Prostate gland (tissue), 2 donors: ENCODE measurements at regions not wholly inside any gene's neighbourhood (a gene's known extent, or its start where the extent isn't known, plus 50 kb on each side); places are given as distances from the start of the nearest gene placed in this dataset.

Experiments used
- DNase-seq: peaks from one replicate; pipeline ENCODE4 v3.0.0-alpha.2; 2019; ENCODE audit warnings: low spot score
- H3K27ac ChIP-seq, 2 donors: fragments of 200-600 bp; sonication (generic); 2 replicates each; pipeline ENCODE4 v1.5.1; 2017 to 2019
- H3K27me3 ChIP-seq: fragments of 200-600 bp; sonication (generic); replicated peaks from 2 replicates; pipeline ENCODE4 v1.5.1; 2019; ENCODE audit not compliant: insufficient read depth
- H3K36me3 ChIP-seq, 2 donors: fragments of 200-600 bp; sonication (generic); 1 replicate in 1 of 2; 2 replicates in 1 of 2; pipeline versions ENCODE4 v1.5.1 to v1.8.1; 2017 to 2019
- H3K4me1 ChIP-seq: fragments of 200-600 bp; sonication (generic); replicated peaks from 2 replicates; pipeline ENCODE4 v1.5.1; 2019
- H3K4me3 ChIP-seq, 2 donors: fragments of 200-600 bp; sonication (generic); 2 replicates each; pipeline ENCODE4 v1.5.1; 2017 to 2019
- H3K9me3 ChIP-seq: fragments of 200-600 bp; sonication (generic); 2 replicates; pipeline ENCODE4 v1.5.1; 2017
- POLR2A ChIP-seq: fragments of 450-650 bp; IDR thresholded peaks from one replicate; pipeline ENCODE4 v1.6.1; 2016; ENCODE audit warnings: antibody characterized with exemption, mild to moderate bottlenecking
- POLR2AphosphoS5 ChIP-seq: sonication (generic); formaldehyde crosslinking; IDR thresholded peaks from one replicate; pipeline ENCODE4 v1.6.1; 2017; ENCODE audit warnings: antibody characterized with exemption
- WGBS: methylation state at CpG from one replicate; pipeline ENCODE4 v1.1.5; 2018; 5-methylcytosine and 5-hydroxymethylcytosine counted together
- intact Hi-C: fragments of 100-400 bp; cut with DNase I; formaldehyde crosslinking; loops from one replicate; pipeline ENCODE4 v1.14.2; 2022
- TF ChIP-seq, protein P1 (sequence below), 4 experiments: fragments of 200-600 bp in 2 of 4; fragments of 450-650 bp in 2 of 4; sonication (generic) in 2 of 4; IDR thresholded peaks; 1 replicate in 3 of 4; 2 replicates in 1 of 4; pipeline ENCODE4 v1.5.1; 2016 to 2019; ENCODE audit warnings: antibody characterized with exemption in 4 of 4, mild to moderate bottlenecking in 2 of 4, moderate library complexity in 2 of 4

DNA sequence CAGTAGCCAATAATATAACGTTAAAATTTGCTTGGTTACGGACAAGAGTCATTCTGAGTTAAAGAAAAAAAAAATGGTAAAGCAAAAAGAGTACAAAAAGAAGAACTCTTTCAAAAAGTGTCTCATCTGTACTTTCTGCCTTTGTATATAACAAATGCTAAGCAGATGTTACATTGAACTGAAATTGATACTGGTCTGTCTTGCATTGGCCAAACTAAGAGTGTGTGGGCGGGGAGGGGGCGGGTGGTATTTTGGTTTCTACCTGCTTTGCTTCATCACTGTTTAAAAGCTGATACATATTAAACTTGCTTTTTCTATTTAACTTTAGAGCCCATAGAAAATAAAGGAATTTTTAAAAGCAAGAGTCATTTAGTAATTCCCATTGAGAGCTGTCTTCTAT, 215.0 kb upstream of the THBS1 start:
- intact Hi-C loops: no loop called here

DNA sequence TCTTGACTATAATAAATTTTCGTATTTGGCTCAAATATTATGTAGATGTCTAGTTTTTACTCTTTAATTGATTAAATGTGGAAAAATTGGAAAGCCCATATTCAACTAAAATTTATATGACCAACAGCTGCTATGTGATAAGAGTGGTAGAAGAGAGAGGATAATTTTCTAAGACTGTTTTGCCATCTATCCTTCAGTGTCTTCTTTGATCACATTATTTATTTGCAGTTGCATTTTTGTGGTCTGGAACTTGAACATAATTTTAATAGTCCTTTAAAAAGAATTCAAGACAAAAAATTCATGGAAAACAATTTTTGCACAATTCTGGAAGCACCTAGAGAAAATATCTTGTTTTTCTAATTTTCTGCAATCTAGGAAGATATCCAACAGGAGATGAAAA, 213.3 kb upstream of the THBS1 start:
- intact Hi-C loops: no loop called here
- TF ChIP-seq POLR2A (no peak), POLR2AphosphoS5 (no peak)
- TF ChIP-seq, protein P1, sequence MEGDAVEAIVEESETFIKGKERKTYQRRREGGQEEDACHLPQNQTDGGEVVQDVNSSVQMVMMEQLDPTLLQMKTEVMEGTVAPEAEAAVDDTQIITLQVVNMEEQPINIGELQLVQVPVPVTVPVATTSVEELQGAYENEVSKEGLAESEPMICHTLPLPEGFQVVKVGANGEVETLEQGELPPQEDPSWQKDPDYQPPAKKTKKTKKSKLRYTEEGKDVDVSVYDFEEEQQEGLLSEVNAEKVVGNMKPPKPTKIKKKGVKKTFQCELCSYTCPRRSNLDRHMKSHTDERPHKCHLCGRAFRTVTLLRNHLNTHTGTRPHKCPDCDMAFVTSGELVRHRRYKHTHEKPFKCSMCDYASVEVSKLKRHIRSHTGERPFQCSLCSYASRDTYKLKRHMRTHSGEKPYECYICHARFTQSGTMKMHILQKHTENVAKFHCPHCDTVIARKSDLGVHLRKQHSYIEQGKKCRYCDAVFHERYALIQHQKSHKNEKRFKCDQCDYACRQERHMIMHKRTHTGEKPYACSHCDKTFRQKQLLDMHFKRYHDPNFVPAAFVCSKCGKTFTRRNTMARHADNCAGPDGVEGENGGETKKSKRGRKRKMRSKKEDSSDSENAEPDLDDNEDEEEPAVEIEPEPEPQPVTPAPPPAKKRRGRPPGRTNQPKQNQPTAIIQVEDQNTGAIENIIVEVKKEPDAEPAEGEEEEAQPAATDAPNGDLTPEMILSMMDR (IDR thresholded peaks at IDR 0.05): no peak
- H3K4me1 ChIP-seq: no peaks in the 10 kb centered on the region
- H3K36me3 ChIP-seq: no peaks in the 10 kb centered on the region
- no peak overlapping the region for H3K27ac ChIP-seq
- no peak overlapping the region for H3K4me3 ChIP-seq
- WGBS: 86% methylated on average over 1 of the region's 1 CpG
- no peak for DNase-seq
- H3K27me3 ChIP-seq: no peaks in the 10 kb centered on the region
- no peaks in the 10 kb centered on the region for H3K9me3 ChIP-seq

More for the DNA sequence above, 215.0 kb upstream of the THBS1 start:
- H3K27me3 ChIP-seq: no peaks in the 10 kb centered on the region
- no peaks in the 10 kb centered on the region for H3K4me1 ChIP-seq
- 85% methylated on average over 4 of the region's 4 CpGs for WGBS
- no peaks in the 10 kb centered on the region for H3K9me3 ChIP-seq
- no peak for TF ChIP-seq POLR2AphosphoS5
- TF ChIP-seq, protein P1 (IDR thresholded peaks at IDR 0.05): no peak
- no peak for TF ChIP-seq POLR2A
- H3K4me3 ChIP-seq: no peak overlapping the region
- H3K27ac ChIP-seq: no peak overlapping the region
- DNase-seq: no peak
- no peaks in the 10 kb centered on the region for H3K36me3 ChIP-seq

DNA sequence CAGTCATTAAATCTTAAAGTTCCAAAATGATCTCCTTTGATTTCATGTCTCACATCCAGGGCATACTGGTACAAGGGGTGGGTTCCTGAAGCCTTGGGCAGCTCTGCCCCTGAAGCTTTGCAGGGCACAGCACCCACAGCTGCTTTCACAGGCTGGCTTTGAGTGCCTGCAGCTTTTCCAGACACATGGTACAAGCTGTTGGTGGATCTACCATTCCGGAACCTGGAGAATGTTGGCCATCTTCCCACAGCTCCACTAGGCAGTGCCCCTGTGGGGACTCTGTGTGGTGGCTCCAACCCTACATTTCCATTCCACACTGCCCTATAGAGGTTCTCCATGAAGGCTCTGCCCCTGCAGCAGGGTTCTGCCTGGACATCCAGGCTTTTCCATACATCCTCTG, 211.1 kb upstream of the THBS1 start:
- H3K4me3 ChIP-seq: no peak overlapping the region
- H3K4me1 ChIP-seq: no peaks in the 10 kb centered on the region
- H3K27ac ChIP-seq: no peak overlapping the region
- intact Hi-C loops: no loop called here
- no peak for DNase-seq
- no peaks in the 10 kb centered on the region for H3K9me3 ChIP-seq
- WGBS: 100% methylated on average over 1 of the region's 1 CpG
- no peaks in the 10 kb centered on the region for H3K27me3 ChIP-seq
- TF ChIP-seq POLR2A: no peak
- TF ChIP-seq, protein P1 (IDR thresholded peaks at IDR 0.05): no peak
- no peak for TF ChIP-seq POLR2AphosphoS5
- H3K36me3 ChIP-seq: no peaks in the 10 kb centered on the region

DNA sequence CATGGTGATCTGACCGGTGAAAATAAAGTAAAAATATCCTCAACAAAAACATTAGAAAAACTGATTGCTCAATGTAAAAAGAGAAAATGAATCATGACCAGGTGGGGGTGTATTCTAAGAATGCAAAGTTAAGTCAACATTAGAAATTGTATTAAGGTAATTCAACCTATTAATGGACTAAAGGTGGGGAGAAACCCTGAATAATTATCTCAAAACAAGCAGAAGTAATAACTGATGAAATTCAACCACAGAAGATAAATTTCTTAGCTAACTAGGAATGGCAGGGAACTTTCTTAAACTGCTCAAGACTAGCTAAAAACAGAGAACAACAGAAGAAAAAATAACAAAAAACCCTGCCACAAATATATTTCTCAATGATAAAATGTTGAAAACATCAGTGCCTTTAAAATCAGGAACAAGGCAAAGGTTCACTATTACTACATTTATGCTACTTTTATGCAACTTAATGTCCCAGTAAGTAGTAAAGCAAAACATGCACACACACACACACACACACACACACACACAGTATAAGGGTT, 204.4 kb upstream of the THBS1 start:
- TF ChIP-seq, protein P1 (IDR thresholded peaks at IDR 0.05): no peak
- no peak for TF ChIP-seq POLR2A
- TF ChIP-seq POLR2AphosphoS5: no peak
- no peaks in the 10 kb centered on the region for H3K9me3 ChIP-seq
- intact Hi-C loops: no loop called here
- WGBS: 88% methylated on average over 1 of the region's 1 CpG
- H3K27ac ChIP-seq: no peak overlapping the region
- H3K4me1 ChIP-seq: no peaks in the 10 kb centered on the region
- H3K27me3 ChIP-seq: no peaks in the 10 kb centered on the region
- H3K36me3 ChIP-seq: no peaks in the 10 kb centered on the region
- no peak overlapping the region for H3K4me3 ChIP-seq
- DNase-seq: no peak

DNA sequence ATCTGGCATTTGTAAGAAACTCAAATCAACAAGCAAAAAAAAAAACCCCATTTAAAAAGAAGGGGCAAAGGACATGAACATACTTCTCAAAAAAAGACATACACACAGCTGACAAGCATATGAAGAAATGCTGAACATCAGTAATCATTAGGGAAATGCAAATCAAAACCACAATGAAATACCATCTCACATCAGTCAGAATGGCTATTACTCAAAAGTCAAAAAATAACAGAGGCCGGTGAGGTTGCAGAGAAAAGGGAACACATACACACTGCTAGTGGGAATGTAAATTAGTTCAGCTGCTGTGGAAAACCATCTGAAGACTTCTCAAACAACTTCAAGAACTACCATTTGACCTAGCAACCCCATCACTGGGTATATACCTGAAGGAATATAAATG, 199.4 kb upstream of the THBS1 start:
- Histone ChIP-seq H3K4me3 (no peak overlapping the region), H3K27ac (no peak overlapping the region), H3K27me3 (no peaks in the 10 kb centered on the region), H3K9me3 (no peaks in the 10 kb centered on the region), H3K36me3 (no peaks in the 10 kb centered on the region), H3K4me1 (no peaks in the 10 kb centered on the region)
- intact Hi-C loops: no loop called here
- TF ChIP-seq, protein P1 (IDR thresholded peaks at IDR 0.05): no peak
- TF ChIP-seq POLR2AphosphoS5 (no peak), POLR2A (no peak)
- WGBS: 91% methylated on average over 1 of the region's 1 CpG
- DNase-seq: no peak
